NT2/D1 (cell line): ENCODE measurements at regions not wholly inside any gene's neighbourhood (a gene's known extent, or its start where the extent isn't known, plus 50 kb on each side); places are given as distances from the start of the nearest gene placed in this dataset.

Experiments used
- SUZ12 ChIP-seq: IDR thresholded peaks from 2 replicates; pipeline ENCODE4 v1.6.1; 2011; ENCODE audit not compliant: insufficient read length, insufficient read depth; ENCODE audit errors: extremely low read depth
- YY1 ChIP-seq: IDR thresholded peaks from 2 replicates; pipeline ENCODE4 v1.6.1; 2011; ENCODE audit not compliant: insufficient read length, insufficient read depth

- no peak for TF ChIP-seq SUZ12
- no peak for TF ChIP-seq YY1
These were observed 825.1 kb upstream of the ZWINT start for GRCh38 chr10:57186201-57186600.
